ENCODE measurements at regions not wholly inside any gene's neighbourhood (a gene's known extent, or its start where the extent isn't known, plus 50 kb on each side); places are given as distances from the start of the nearest gene placed in this dataset.

GRCh38 chr4:108311313-108311712, 142.6 kb upstream of the LEF1 start:
- no peak for DNase-seq
- H3K27ac ChIP-seq (ENCODE audit: insufficient read depth, low read length, poor library complexity, severe bottlenecking): no peak overlapping the region
- Mint-ChIP-seq H3K27ac (peak overlapping the region in 1 of 3 donors; percentile 5), H3K36me3 (peaks cover 4% of the 10 kb centered on the region), H3K27me3 (peaks cover 11% of the 10 kb centered on the region), H3K4me3 (no peak overlapping the region), H3K9me3 (peaks cover 0 to 2% (median 0%) of the 10 kb centered on the region in 7 donors), H3K4me1 (peaks cover 0 to 18% (median 10%) of the 10 kb centered on the region in 4 donors)
- no peaks in the 10 kb centered on the region for H3K4me1 ChIP-seq (ENCODE audit: control insufficient read depth, insufficient read depth, low read length, poor library complexity, severe bottlenecking)
- no peak for ATAC-seq (ENCODE audit: low read depth in 2 of 2)
- no peaks in the 10 kb centered on the region for H3K9me3 ChIP-seq (ENCODE audit: control insufficient read depth in 2 of 2, low read length in 2 of 2)
- H3K4me3 ChIP-seq (ENCODE audit: low read depth, low read length): no peak overlapping the region
- H3K36me3 ChIP-seq (ENCODE audit: control insufficient read depth, insufficient read depth, low read length): no peaks in the 10 kb centered on the region
- H3K27me3 ChIP-seq (ENCODE audit: control insufficient read depth, insufficient read depth, low read length): no peaks in the 10 kb centered on the region

GRCh38 chr4:108303488-108304177, 134.9 kb upstream of the LEF1 start:
- ATAC-seq (ENCODE audit: low read depth in 2 of 2): no peak

GRCh38 chr4:108301545-108302251, 133.0 kb upstream of the LEF1 start:
- Mint-ChIP-seq H3K36me3 (no peaks in the 10 kb centered on the region), H3K9me3 (peaks cover 0 to 5% (median 0%) of the 10 kb centered on the region in 7 donors), H3K4me1 (peaks cover 0 to 11% (median 7%) of the 10 kb centered on the region in 4 donors), H3K27ac (peak overlapping the region in 2 of 3 donors; percentile 61 to 87), H3K4me3 (no peak overlapping the region), H3K27me3 (peaks cover 13% of the 10 kb centered on the region)
- Histone ChIP-seq H3K4me3 (ENCODE audit: low read depth, low read length) (no peak overlapping the region), H3K36me3 (ENCODE audit: control insufficient read depth, insufficient read depth, low read length) (no peaks in the 10 kb centered on the region), H3K9me3 (ENCODE audit: control insufficient read depth in 2 of 2, low read length in 2 of 2) (no peaks in the 10 kb centered on the region), H3K27ac (ENCODE audit: insufficient read depth, low read length, poor library complexity, severe bottlenecking) (no peak overlapping the region), H3K27me3 (ENCODE audit: control insufficient read depth, insufficient read depth, low read length) (no peaks in the 10 kb centered on the region), H3K4me1 (ENCODE audit: control insufficient read depth, insufficient read depth, low read length, poor library complexity, severe bottlenecking) (no peaks in the 10 kb centered on the region)
- DNase-seq (peak in 1 of 3 donors; percentile 20), ATAC-seq (ENCODE audit: low read depth in 2 of 2) (peak in 1 of 2 donors; percentile 43)

More at GRCh38 chr4:108303488-108304177, 134.9 kb upstream of the LEF1 start:
- Histone ChIP-seq H3K4me1 (ENCODE audit: control insufficient read depth, insufficient read depth, low read length, poor library complexity, severe bottlenecking) (no peaks in the 10 kb centered on the region), H3K9me3 (ENCODE audit: control insufficient read depth in 2 of 2, low read length in 2 of 2) (no peaks in the 10 kb centered on the region), H3K27me3 (ENCODE audit: control insufficient read depth, insufficient read depth, low read length) (no peaks in the 10 kb centered on the region), H3K36me3 (ENCODE audit: control insufficient read depth, insufficient read depth, low read length) (no peaks in the 10 kb centered on the region), H3K27ac (ENCODE audit: insufficient read depth, low read length, poor library complexity, severe bottlenecking) (no peak overlapping the region), H3K4me3 (ENCODE audit: low read depth, low read length) (no peak overlapping the region)
- Mint-ChIP-seq H3K27ac (no peak overlapping the region), H3K36me3 (no peaks in the 10 kb centered on the region), H3K4me1 (peaks cover 0 to 11% (median 7%) of the 10 kb centered on the region in 4 donors), H3K4me3 (no peak overlapping the region), H3K27me3 (peaks cover 25% of the 10 kb centered on the region), H3K9me3 (peaks cover 0 to 5% (median 0%) of the 10 kb centered on the region in 7 donors)
- no peak for DNase-seq

- H3K4me3 Mint-ChIP-seq: no peak overlapping the region
- DNase-seq (no peak), ATAC-seq (ENCODE audit: low read depth in 2 of 2) (no peak)
- H3K36me3 ChIP-seq (ENCODE audit: control insufficient read depth, insufficient read depth, low read length): no peaks in the 10 kb centered on the region
- peaks cover 0 to 5% (median 0%) of the 10 kb centered on the region in 7 donors for H3K9me3 Mint-ChIP-seq
- H3K36me3 Mint-ChIP-seq: no peaks in the 10 kb centered on the region
- peaks cover 28% of the 10 kb centered on the region for H3K27me3 Mint-ChIP-seq
- no peak overlapping the region for H3K27ac Mint-ChIP-seq
- no peak overlapping the region for H3K4me3 ChIP-seq (ENCODE audit: low read depth, low read length)
- no peaks in the 10 kb centered on the region for H3K4me1 ChIP-seq (ENCODE audit: control insufficient read depth, insufficient read depth, low read length, poor library complexity, severe bottlenecking)
- H3K4me1 Mint-ChIP-seq: peaks cover 0 to 11% (median 7%) of the 10 kb centered on the region in 4 donors
- peaks cover 3% of the 10 kb centered on the region for H3K27me3 ChIP-seq (ENCODE audit: control insufficient read depth, insufficient read depth, low read length)
- no peak overlapping the region for H3K27ac ChIP-seq (ENCODE audit: insufficient read depth, low read length, poor library complexity, severe bottlenecking)
- no peaks in the 10 kb centered on the region for H3K9me3 ChIP-seq (ENCODE audit: control insufficient read depth in 2 of 2, low read length in 2 of 2)
Observed at GRCh38 chr4:108297605-108298004, 128.9 kb upstream of the LEF1 start.

GRCh38 chr4:108292229-108292628, 123.5 kb upstream of the LEF1 start:
- no peaks in the 10 kb centered on the region for H3K4me1 ChIP-seq (ENCODE audit: control insufficient read depth, insufficient read depth, low read length, poor library complexity, severe bottlenecking)
- no peak overlapping the region for H3K27ac ChIP-seq (ENCODE audit: insufficient read depth, low read length, poor library complexity, severe bottlenecking)
- H3K9me3 ChIP-seq (ENCODE audit: control insufficient read depth in 2 of 2, low read length in 2 of 2): no peaks in the 10 kb centered on the region
- Mint-ChIP-seq H3K4me1 (peaks cover 0 to 9% (median 4%) of the 10 kb centered on the region in 4 donors), H3K36me3 (no peaks in the 10 kb centered on the region), H3K27ac (no peak overlapping the region), H3K9me3 (no peaks in the 10 kb centered on the region), H3K4me3 (no peak overlapping the region), H3K27me3 (peaks cover 15% of the 10 kb centered on the region)
- ATAC-seq (ENCODE audit: low read depth in 2 of 2) (no peak), DNase-seq (no peak)
- H3K27me3 ChIP-seq (ENCODE audit: control insufficient read depth, insufficient read depth, low read length): peaks cover 3% of the 10 kb centered on the region
- no peaks in the 10 kb centered on the region for H3K36me3 ChIP-seq (ENCODE audit: control insufficient read depth, insufficient read depth, low read length)
- H3K4me3 ChIP-seq (ENCODE audit: low read depth, low read length): no peak overlapping the region

GRCh38 chr4:108291137-108291536, 122.4 kb upstream of the LEF1 start:
- Mint-ChIP-seq H3K4me3 (no peak overlapping the region), H3K4me1 (peaks cover 0 to 9% (median 4%) of the 10 kb centered on the region in 4 donors), H3K27me3 (peaks cover 12% of the 10 kb centered on the region), H3K36me3 (no peaks in the 10 kb centered on the region), H3K9me3 (no peaks in the 10 kb centered on the region), H3K27ac (no peak overlapping the region)
- H3K4me3 ChIP-seq (ENCODE audit: low read depth, low read length): no peak overlapping the region
- peaks cover 3% of the 10 kb centered on the region for H3K27me3 ChIP-seq (ENCODE audit: control insufficient read depth, insufficient read depth, low read length)
- no peaks in the 10 kb centered on the region for H3K36me3 ChIP-seq (ENCODE audit: control insufficient read depth, insufficient read depth, low read length)
- H3K9me3 ChIP-seq (ENCODE audit: control insufficient read depth in 2 of 2, low read length in 2 of 2): no peaks in the 10 kb centered on the region
- ATAC-seq (ENCODE audit: low read depth in 2 of 2) (no peak), DNase-seq (no peak)
- no peaks in the 10 kb centered on the region for H3K4me1 ChIP-seq (ENCODE audit: control insufficient read depth, insufficient read depth, low read length, poor library complexity, severe bottlenecking)
- no peak overlapping the region for H3K27ac ChIP-seq (ENCODE audit: insufficient read depth, low read length, poor library complexity, severe bottlenecking)

- DNase-seq: peak in 1 of 3 donors; percentile 32
- Histone ChIP-seq H3K27me3 (ENCODE audit: control insufficient read depth, insufficient read depth, low read length) (no peaks in the 10 kb centered on the region), H3K4me3 (ENCODE audit: low read depth, low read length) (no peak overlapping the region), H3K27ac (ENCODE audit: insufficient read depth, low read length, poor library complexity, severe bottlenecking) (no peak overlapping the region), H3K4me1 (ENCODE audit: control insufficient read depth, insufficient read depth, low read length, poor library complexity, severe bottlenecking) (no peaks in the 10 kb centered on the region), H3K36me3 (ENCODE audit: control insufficient read depth, insufficient read depth, low read length) (no peaks in the 10 kb centered on the region), H3K9me3 (ENCODE audit: control insufficient read depth in 2 of 2, low read length in 2 of 2) (no peaks in the 10 kb centered on the region)
- H3K9me3 Mint-ChIP-seq: no peaks in the 10 kb centered on the region
- H3K27ac Mint-ChIP-seq: no peak overlapping the region
- no peaks in the 10 kb centered on the region for H3K36me3 Mint-ChIP-seq
- peaks cover 0 to 14% (median 5%) of the 10 kb centered on the region in 4 donors for H3K4me1 Mint-ChIP-seq
- peaks cover 4% of the 10 kb centered on the region for H3K27me3 Mint-ChIP-seq
- ATAC-seq (ENCODE audit: low read depth in 2 of 2): no peak
- no peak overlapping the region for H3K4me3 Mint-ChIP-seq
Observed at GRCh38 chr4:108287834-108288413, 119.2 kb upstream of the LEF1 start.
